GM21717 (cell line): ENCODE measurements at regions not wholly inside any gene's neighbourhood (a gene's known extent, or its start where the extent isn't known, plus 50 kb on each side); places are given as distances from the start of the nearest gene placed in this dataset.
"Not testable (repeated sequence)": the region's sequence is repeated elsewhere in the genome, so short reads cannot be mapped to it uniquely, and the experiment has no call there.

Experiments used
- ATAC-seq: cut with Tn5 transposase; IDR thresholded peaks from one replicate; pipeline ENCODE4 v1.9.1; 2021; ENCODE audit warnings: mild to moderate bottlenecking, moderate library complexity; ENCODE audit not compliant: unreplicated experiment

DNA sequence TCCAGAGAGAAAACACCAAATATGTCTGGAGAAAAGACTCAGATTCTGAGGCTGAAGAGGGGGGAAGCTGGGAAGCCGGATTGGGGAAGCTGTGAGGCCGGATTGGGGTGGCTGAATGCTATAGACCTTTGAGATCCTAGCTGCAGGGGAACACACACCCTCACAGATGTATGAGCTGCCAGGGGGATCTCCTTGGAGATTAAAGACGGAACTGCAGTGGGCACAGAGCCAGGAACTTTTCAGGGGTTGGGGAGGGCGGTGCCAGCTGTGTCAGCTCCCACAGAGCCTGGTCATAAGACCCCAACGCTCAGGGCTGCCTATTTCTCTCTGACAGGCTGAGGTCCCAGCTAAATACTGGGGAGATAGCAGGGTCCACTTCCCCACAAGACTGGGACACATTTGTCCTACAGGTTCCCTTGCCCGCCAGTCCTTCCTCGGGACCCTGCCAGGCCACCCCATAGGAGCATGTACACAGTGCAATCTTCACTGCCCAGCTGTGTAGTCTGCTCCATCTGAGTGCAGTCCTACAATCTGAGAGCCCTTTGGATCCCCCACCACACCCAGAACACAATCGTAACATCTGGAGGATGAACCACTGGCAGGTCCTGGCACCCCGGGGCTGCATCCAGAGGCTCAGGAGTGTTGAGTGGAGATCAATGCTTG, 1893.9 kb downstream of the PCDH9 start:
- no peak for ATAC-seq

DNA sequence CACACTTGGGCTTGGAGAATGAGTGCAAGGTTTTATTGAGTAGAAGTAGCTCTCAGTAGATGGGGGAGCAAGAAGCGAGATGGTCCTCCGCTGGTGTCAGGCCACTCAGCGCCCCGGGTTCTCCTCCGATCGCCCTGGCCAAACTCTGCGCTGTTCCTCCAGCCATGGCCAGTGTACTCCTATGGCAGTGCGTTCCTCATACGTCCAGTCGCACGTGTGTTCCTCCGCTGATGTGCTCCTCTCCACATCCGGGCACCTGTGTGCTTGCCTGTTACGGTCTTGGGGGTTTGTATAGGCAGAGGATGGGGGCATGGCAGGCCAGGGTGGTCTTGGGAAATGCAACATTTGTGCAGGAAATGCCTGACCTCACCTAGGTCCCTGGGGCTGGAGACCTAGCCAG, 1899.4 kb downstream of the PCDH9 start:
- no peak for ATAC-seq

DNA sequence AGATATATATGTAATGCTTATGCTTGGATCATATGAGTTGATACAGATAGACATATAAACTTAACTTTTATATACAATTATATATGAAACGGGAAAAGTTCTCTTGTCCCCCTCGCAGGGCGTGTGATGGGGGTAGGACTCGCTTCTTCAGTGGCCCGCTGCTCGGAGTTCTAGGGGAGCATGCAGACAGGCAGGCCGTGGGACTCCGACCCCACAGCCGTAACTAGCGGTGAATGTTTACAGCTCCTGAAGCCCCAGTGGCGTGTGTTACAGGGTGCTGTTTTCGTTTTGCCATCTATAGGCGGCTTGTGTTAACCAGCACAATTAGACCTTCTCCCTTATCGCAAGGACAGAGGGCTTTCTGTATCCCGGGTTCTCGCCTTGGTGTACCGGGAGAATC, 1899.8 kb downstream of the PCDH9 start:
- ATAC-seq: no peak

GRCh38 chr13:65323192-65323591, 1906.9 kb downstream of the PCDH9 start:
- ATAC-seq: not testable (repeated sequence)

DNA sequence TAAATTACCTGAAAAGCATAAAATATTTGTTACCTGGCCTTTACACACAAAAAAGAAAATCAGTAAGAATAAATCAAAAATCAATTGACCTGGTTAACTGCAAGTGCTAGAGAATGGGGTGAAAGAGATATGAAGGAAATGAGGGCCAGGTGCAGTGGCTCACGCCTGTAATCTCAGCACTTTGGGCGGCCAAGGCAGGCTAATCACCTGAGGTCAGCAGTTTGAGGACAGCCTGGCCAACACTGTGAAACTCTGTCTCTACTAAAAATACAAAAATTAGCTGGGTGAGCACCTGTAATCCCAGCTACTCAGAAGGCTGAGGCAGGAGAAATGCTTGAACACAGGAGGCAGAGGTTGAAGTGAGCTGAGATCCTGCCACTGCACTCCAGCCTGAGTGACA, 1908.7 kb downstream of the PCDH9 start:
- ATAC-seq: not testable (repeated sequence)

- no peak for ATAC-seq
Measured at GRCh38 chr13:65314008-65314407, 1916.1 kb downstream of the PCDH9 start.

DNA sequence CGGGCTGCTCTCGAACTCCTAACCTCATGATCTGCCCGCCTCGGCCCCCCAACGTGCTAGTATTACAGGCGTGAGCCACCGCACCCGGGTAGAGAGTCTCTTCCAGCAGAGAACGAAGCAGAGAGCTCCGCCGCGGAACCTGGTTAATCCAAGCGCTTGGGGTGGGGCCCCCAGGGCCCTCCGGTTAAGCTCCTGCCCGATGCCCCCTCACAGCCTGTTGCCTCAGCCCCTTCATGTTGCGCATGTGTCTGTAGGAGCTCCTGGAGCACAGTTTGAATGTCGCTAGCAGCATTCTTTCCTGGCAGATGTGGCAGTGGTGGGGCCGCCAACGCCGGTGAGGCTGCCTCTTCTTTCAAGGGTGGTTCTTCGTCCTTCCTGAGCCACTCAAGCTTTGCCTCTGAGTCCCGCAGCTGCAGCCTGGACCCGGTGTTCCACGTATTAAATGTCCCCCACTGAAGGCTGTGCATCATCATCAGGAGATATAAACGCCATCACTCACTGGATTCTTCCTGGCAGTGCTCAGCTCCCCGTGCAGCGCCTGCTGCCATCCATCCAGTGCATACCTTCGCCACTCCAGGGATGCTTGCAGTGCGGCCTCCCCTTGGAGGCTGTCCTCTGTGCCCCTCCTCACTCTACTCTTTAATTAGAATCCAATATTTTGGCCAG, 1919.3 kb downstream of the PCDH9 start:
- no peak for ATAC-seq

DNA sequence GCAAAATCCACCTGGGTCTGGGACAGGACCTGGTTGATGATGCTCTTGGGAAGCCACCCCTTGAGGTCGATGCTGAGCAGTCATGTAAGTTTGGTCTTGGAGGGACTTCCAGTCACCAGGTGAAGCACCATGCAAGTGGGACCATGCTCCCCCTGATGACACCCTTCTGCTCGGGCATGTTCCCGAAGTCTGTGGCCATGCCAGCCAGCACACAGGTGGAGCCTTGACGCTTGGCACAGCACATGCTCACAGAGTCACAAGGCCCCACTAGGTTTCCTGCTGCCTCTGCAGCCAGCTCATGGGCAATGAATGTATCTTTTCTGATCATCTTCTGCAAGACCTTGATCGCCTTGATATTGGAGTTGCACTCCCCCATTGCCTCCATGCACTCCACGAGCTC, 1920.2 kb downstream of the PCDH9 start:
- ATAC-seq: no peak

DNA sequence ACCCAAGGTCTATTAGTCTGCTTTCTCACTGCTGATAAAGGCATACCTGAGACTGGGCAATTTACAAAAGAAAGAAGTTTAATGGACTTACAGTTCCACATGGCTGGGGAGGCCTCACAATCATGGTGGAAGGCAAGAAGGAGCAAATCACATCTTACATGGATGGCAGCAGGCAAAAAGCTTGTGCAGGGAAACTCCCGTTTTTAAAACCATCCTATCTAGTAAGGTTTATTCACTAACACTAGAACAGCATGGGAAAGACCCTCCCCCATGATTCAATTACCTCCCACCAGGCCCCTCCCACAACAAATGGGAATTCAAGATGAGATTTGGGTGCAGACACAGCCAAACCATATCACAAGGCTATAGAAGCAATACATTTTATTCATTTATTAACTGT, 1921.4 kb downstream of the PCDH9 start:
- ATAC-seq: not testable (repeated sequence)

- no peak for ATAC-seq
Measured at GRCh38 chr13:65307056-65307455, 1923.1 kb downstream of the PCDH9 start.

GRCh38 chr13:65302691-65303090, 1927.4 kb downstream of the PCDH9 start:
- ATAC-seq: no peak

GRCh38 chr13:65301506-65301905, 1928.6 kb downstream of the PCDH9 start:
- ATAC-seq: no peak

DNA sequence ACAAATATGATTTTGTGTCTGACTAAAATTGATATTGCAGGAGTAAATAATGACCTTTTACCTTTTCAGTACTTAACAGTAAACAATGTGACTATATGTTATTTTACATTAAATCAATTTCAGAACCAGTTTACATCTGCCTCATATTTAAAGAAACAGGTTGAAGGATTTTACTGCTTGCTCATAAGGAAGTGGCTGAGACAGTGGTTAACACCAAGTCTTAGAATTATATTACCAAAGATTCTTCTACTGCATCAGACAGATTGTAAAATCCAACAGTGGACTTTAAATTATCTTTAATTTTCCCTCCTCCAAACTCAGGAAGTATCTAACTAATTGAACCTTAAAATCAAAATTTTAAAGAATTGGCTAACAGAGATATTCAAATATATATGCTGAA, 1929.9 kb downstream of the PCDH9 start:
- ATAC-seq: no peak

DNA sequence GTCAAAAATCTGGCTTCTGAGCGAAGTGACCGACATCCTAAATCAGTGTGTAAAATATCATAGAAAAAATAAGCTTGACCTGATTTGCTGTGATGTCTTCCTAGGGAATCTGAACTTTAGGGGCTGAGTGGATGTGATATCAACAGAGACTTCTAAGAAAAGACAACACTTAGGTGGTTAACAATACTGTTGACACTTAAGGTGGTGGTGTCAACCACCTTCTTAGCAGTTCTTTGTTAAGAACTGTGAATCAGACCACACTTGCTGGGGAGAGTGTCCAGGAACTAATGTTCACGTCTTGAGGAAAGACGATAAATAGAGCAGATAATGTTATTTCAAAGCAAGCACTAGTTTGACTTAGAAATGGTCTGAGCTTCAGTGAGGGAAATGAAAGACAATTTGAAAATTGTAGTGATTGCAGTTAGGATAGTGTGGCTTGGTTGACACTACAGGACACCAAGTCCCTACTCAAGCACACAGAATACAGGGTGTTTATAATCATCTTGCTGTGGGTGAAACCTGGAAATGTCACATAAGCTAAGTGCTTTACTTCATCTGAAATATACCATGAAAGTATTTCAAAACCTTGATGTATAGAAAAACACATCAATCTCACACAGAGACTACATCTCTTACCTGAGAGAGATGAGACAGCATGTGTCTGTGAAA, 1936.5 kb downstream of the PCDH9 start:
- no peak for ATAC-seq

GRCh38 chr13:65292488-65292901, 1937.6 kb downstream of the PCDH9 start:
- no peak for ATAC-seq

GRCh38 chr13:65287405-65287804, 1942.7 kb downstream of the PCDH9 start:
- ATAC-seq: no peak

- no peak for ATAC-seq
Measured at GRCh38 chr13:65275838-65276630, 1954.1 kb downstream of the PCDH9 start.

GRCh38 chr13:65275108-65275507, 1955.0 kb downstream of the PCDH9 start:
- no peak for ATAC-seq

GRCh38 chr13:65273811-65274420, 1956.2 kb downstream of the PCDH9 start:
- ATAC-seq: not testable (repeated sequence)

DNA sequence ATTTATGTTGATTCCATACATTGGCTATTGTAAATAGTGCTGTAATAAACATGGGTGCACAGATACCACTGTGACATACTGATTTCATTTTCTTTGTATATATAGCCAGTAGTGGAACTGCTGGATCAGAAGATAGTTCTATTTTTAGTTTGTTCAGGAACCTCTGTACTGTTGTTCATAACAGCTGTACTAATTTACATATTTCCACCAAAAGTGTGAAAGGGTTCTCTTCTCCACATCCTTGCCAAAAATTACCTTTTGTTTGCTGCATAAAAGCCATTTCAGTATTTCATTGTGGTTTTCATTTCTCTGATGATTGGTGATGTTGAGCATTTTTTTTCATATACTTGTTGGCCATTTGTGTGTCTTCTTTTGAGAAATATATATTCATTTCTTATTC, 1962.1 kb downstream of the PCDH9 start:
- no peak for ATAC-seq

DNA sequence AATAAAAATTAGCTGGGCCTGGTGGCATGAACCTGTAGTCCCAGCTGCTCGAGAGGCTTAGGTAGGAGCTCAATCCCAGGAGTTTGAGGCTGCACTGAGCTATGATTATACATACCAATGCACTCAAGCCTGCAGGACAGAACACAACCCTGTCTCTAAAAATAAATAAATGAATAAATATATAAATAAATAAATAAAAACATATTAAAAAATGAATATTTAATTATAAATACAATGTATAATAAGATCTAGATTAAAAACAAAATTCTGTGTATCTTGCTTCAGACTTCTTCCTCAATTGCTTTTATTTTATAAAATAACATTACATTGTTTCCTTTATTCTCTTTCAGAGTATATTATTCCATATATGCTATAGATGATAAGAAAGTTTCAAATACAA, 1964.1 kb downstream of the PCDH9 start:
- ATAC-seq: no peak
